ENCODE measurements at regions not wholly inside any gene's neighbourhood (a gene's known extent, or its start where the extent isn't known, plus 50 kb on each side); places are given as distances from the start of the nearest gene placed in this dataset.
"Not testable (repeated sequence)": the region's sequence is repeated elsewhere in the genome, so short reads cannot be mapped to it uniquely, and the experiment has no call there.

DNA sequence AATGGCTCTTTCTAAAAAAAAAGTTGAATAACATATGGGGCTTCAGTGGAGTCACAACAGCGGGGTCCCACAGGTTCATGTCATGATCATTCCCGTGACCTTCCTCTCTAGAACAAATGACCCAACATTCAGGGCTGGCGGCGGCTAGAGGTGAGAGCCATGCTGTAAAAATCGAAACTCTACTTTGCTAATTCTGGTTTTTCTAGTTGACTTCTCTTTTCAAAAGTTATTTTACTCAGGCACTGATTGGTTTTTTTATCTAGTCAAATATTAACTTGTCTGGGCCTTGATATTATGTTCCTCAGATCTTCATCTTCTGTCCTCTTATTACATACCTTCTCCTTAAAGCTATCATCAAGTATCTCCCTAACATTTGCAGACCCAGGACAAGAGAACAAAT is 402.9 kb upstream of the SOX5 start:
- no peaks in the 10 kb centered on the region for H3K79me2 ChIP-seq
- no peaks in the 10 kb centered on the region for H3K27me3 ChIP-seq (ENCODE audit: control insufficient read depth, insufficient read depth, low read length)
- no peak overlapping the region for H2AFZ ChIP-seq
- no peak overlapping the region for H3K4me3 ChIP-seq (ENCODE audit: low read depth, low read length)
- no peak overlapping the region for H3K9ac ChIP-seq
- no peak overlapping the region for H3K4me2 ChIP-seq (ENCODE audit: low read length)
- no peaks in the 10 kb centered on the region for H3K9me3 ChIP-seq (ENCODE audit: control insufficient read depth, low read length)
- H3K4me1 ChIP-seq = no peaks in the 10 kb centered on the region
- TF ChIP-seq, protein P1, sequence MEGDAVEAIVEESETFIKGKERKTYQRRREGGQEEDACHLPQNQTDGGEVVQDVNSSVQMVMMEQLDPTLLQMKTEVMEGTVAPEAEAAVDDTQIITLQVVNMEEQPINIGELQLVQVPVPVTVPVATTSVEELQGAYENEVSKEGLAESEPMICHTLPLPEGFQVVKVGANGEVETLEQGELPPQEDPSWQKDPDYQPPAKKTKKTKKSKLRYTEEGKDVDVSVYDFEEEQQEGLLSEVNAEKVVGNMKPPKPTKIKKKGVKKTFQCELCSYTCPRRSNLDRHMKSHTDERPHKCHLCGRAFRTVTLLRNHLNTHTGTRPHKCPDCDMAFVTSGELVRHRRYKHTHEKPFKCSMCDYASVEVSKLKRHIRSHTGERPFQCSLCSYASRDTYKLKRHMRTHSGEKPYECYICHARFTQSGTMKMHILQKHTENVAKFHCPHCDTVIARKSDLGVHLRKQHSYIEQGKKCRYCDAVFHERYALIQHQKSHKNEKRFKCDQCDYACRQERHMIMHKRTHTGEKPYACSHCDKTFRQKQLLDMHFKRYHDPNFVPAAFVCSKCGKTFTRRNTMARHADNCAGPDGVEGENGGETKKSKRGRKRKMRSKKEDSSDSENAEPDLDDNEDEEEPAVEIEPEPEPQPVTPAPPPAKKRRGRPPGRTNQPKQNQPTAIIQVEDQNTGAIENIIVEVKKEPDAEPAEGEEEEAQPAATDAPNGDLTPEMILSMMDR (IDR thresholded peaks at IDR 0.05) = no peak
- H3K27ac ChIP-seq = no peak overlapping the region
- H3K36me3 ChIP-seq (ENCODE audit: control insufficient read depth, insufficient read depth, low read length) = no peaks in the 10 kb centered on the region

DNA sequence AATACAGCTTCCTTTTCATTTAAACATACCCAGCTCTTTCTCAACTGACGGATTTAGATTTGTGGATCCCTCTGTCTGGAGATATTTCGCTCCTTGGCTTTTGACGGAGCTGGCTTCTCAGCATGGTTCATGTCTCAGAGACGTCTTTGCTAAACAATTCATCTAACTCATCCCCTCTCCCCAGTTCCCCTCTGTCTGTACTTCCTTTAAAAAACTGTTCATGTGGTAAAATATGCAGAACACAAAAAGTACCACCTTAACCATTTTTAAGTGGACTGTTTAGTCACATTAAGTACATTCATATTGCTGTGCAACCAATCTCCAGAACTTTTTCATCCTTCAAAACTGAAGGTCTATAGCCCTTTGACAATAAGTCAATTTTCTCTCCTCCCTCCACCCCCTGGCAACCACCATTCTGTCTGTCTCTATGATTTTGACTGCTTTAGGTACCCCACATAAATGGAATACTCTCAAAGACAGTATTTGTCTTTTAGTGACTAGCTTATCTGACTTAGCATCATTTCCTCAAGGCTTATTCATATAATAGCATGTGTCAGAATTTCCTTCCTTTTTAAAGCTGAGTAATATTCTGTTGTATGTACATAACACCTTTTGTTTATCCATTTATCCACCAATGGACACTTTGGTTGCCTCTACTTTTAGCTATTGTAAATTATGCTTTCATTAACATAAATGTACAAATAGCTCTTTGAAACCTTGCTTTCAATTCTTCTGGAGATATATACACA is 399.8 kb upstream of the SOX5 start:
- TF ChIP-seq, protein P1 (IDR thresholded peaks at IDR 0.05) = no peak
- no peaks in the 10 kb centered on the region for H3K9me3 ChIP-seq (ENCODE audit: control insufficient read depth, low read length)
- H3K4me2 ChIP-seq (ENCODE audit: low read length) = no peak overlapping the region

DNA sequence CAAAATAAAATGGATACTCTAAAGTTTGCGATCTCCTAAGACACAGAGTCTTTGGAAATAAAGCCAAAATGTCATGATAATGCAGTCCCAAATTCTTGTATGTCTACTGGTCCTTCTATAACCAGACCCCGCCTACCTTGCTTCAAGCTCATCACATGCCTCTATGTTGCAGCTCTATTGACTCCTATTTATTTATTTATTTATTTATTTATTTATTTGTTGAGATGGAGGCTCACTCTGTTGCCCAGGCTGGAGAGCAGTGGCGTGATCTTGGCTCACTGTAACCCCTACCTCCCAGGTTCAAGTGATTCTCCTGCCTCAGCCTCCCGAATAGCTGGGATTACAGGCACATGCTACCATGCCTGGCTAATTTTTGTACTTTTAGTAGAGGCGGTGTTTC is 398.7 kb upstream of the SOX5 start:
- H3K9me3 ChIP-seq (ENCODE audit: control insufficient read depth, low read length); H3K79me2 ChIP-seq; H3K4me2 ChIP-seq (ENCODE audit: low read length); H3K27me3 ChIP-seq (ENCODE audit: control insufficient read depth, insufficient read depth, low read length); H3K4me1 ChIP-seq; H3K36me3 ChIP-seq (ENCODE audit: control insufficient read depth, insufficient read depth, low read length); H3K4me3 ChIP-seq (ENCODE audit: low read depth, low read length); H3K27ac ChIP-seq; H3K9ac ChIP-seq; H2AFZ ChIP-seq: not testable (repeated sequence)

More for the DNA sequence above, 399.8 kb upstream of the SOX5 start:
- no peaks in the 10 kb centered on the region for H3K36me3 ChIP-seq (ENCODE audit: control insufficient read depth, insufficient read depth, low read length)
- no peak overlapping the region for H3K9ac ChIP-seq
- H3K4me1 ChIP-seq = no peaks in the 10 kb centered on the region
- H3K79me2 ChIP-seq = no peaks in the 10 kb centered on the region
- H3K4me3 ChIP-seq (ENCODE audit: low read depth, low read length) = no peak overlapping the region
- no peak overlapping the region for H3K27ac ChIP-seq
- H3K27me3 ChIP-seq (ENCODE audit: control insufficient read depth, insufficient read depth, low read length) = no peaks in the 10 kb centered on the region
- H2AFZ ChIP-seq = no peak overlapping the region

DNA sequence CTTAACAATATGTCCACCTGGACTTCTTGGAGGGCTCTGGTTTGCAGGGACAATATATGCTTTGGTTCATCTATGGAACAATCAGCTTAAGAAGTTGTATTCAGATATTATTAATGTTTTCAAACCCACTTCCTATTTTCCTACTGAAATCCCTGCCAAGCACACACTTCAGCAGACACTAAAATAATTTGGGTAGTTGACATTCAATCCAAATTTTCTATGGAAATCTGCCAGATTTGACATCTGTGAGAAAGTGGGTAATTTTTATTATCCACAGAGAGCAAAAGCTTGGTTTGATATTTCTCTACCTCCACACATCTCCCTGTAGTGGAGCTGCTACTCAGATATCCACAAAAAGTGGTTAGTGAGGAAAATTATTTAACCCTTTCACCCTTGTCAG is 378.8 kb upstream of the SOX5 start:
- Histone ChIP-seq H3K79me2 (no peaks in the 10 kb centered on the region), H3K9me3 (ENCODE audit: control insufficient read depth, low read length) (no peaks in the 10 kb centered on the region), H3K27me3 (ENCODE audit: control insufficient read depth, insufficient read depth, low read length) (no peaks in the 10 kb centered on the region), H3K9ac (no peak overlapping the region), H3K27ac (no peak overlapping the region), H3K4me1 (no peaks in the 10 kb centered on the region), H3K4me3 (ENCODE audit: low read depth, low read length) (no peak overlapping the region), H2AFZ (no peak overlapping the region), H3K36me3 (ENCODE audit: control insufficient read depth, insufficient read depth, low read length) (no peaks in the 10 kb centered on the region), H3K4me2 (ENCODE audit: low read length) (no peak overlapping the region)
- TF ChIP-seq, protein P1 (IDR thresholded peaks at IDR 0.05) = no peak

DNA sequence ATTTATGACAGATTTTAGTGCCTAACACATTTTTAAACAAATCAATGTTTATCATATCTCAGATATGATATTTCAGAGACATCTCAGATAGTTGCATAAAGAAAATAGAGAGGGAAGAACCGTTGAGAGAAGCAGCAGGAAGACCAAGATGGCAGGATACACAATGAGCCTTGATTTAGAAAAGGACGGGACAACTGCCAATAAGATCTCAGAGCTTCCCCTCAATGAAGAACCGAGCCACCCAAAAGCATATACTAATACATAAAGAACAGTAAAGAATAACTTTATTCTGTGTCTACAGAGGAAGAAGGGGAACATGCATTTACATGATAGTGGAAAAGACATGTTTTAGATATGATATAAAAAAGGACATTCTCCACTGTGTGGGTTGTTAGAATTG is 375.9 kb upstream of the SOX5 start:
- Histone ChIP-seq H3K27me3 (ENCODE audit: control insufficient read depth, insufficient read depth, low read length) (no peaks in the 10 kb centered on the region), H3K4me1 (no peaks in the 10 kb centered on the region), H3K36me3 (ENCODE audit: control insufficient read depth, insufficient read depth, low read length) (no peaks in the 10 kb centered on the region), H3K4me3 (ENCODE audit: low read depth, low read length) (no peak overlapping the region), H2AFZ (no peak overlapping the region), H3K9ac (no peak overlapping the region), H3K4me2 (ENCODE audit: low read length) (no peak overlapping the region), H3K27ac (no peak overlapping the region), H3K79me2 (no peaks in the 10 kb centered on the region), H3K9me3 (ENCODE audit: control insufficient read depth, low read length) (no peaks in the 10 kb centered on the region)
- TF ChIP-seq, protein P1 (IDR thresholded peaks at IDR 0.05) = no peak
